NB4 (cell line): ENCODE measurements at regions not wholly inside any gene's neighbourhood (a gene's known extent, or its start where the extent isn't known, plus 50 kb on each side); places are given as distances from the start of the nearest gene placed in this dataset.

Experiments
- CTCF ChIP-seq: IDR thresholded peaks from one replicate; pipeline ENCODE4 v1.5.1; 2012; ENCODE audit warnings: low read depth, low read length
- MAX ChIP-seq: IDR thresholded peaks from 2 replicates; pipeline ENCODE4 v1.6.1; 2011; ENCODE audit warnings: low read depth, low read length
- MYC ChIP-seq: IDR thresholded peaks from 2 replicates; pipeline ENCODE4 v1.6.1; 2011; ENCODE audit warnings: low read depth, low read length
- POLR2A ChIP-seq: IDR thresholded peaks from 2 replicates; pipeline ENCODE4 v1.6.1; 2011; ENCODE audit warnings: mild to moderate bottlenecking; ENCODE audit not compliant: insufficient read length; ENCODE audit errors: extremely low read depth

- no peak for TF ChIP-seq CTCF
- TF ChIP-seq POLR2A = no peak
- no peak for TF ChIP-seq MYC
- no peak for TF ChIP-seq MAX
Observed at GRCh38 chr10:2881720-2882620, 185.4 kb upstream of the PFKP start.
